NT2/D1 (cell line): ENCODE measurements at regions not wholly inside any gene's neighbourhood (a gene's known extent, or its start where the extent isn't known, plus 50 kb on each side); places are given as distances from the start of the nearest gene placed in this dataset.

Source experiments
- DNase-seq: peaks from one replicate; pipeline ENCODE4 v3.0.0-alpha.2; 2011; ENCODE audit warnings: low read depth, low spot score
- H3K27me3 ChIP-seq: 2 replicates; pipeline ENCODE4 v1.6.0; 2011; ENCODE audit warnings: mild to moderate bottlenecking; ENCODE audit not compliant: insufficient read length, insufficient read depth
- H3K36me3 ChIP-seq: 2 replicates; pipeline ENCODE4 v1.6.1; 2011; ENCODE audit warnings: mild to moderate bottlenecking, low read length, mixed read lengths; ENCODE audit not compliant: insufficient read depth, insufficient read length
- H3K4me1 ChIP-seq: 2 replicates; pipeline ENCODE4 v1.5.1; 2011; ENCODE audit not compliant: insufficient read depth, insufficient read length
- H3K4me3 ChIP-seq: 2 replicates; pipeline ENCODE4 v1.5.1; 2011; ENCODE audit warnings: low read depth; ENCODE audit not compliant: insufficient read length
- H3K9ac ChIP-seq: 2 replicates; pipeline ENCODE4 v1.6.0; 2011; ENCODE audit warnings: low read depth; ENCODE audit not compliant: insufficient read length
- H3K9me3 ChIP-seq: 2 replicates; pipeline ENCODE4 v1.5.1; 2011; ENCODE audit warnings: mild to moderate bottlenecking, low read length; ENCODE audit not compliant: insufficient read depth
- SUZ12 ChIP-seq: IDR thresholded peaks from 2 replicates; pipeline ENCODE4 v1.6.1; 2011; ENCODE audit not compliant: insufficient read length, insufficient read depth; ENCODE audit errors: extremely low read depth
- YY1 ChIP-seq: IDR thresholded peaks from 2 replicates; pipeline ENCODE4 v1.6.1; 2011; ENCODE audit not compliant: insufficient read length, insufficient read depth
- ZNF274 ChIP-seq: IDR thresholded peaks from 2 replicates; pipeline ENCODE4 v1.6.1; 2011; ENCODE audit warnings: mild to moderate bottlenecking, low read depth, low read length

DNA sequence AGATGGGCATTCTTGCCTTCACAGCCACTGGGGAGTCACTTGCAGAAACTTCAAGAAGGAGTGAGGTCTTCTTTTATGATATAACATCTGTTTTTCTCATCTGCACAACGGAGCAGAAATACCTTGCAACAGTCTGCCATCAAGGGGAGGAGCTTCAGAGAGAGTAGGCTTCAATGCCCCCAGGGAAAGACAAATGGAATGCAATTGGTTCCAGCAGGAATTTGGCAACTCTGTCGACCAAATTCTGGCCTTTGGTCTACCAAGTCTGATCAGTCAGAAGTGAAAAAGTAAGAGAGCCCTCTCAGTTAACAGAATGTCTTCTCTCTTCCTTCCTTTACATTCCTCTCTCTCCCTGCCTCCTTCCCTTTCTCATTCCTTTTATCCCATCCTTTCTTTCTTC is 229.3 kb downstream of the IDS start:
- Histone ChIP-seq H3K9me3 (no peaks in the 10 kb centered on the region), H3K9ac (no peak overlapping the region), H3K27me3 (no peaks in the 10 kb centered on the region), H3K4me1 (no peaks in the 10 kb centered on the region), H3K4me3 (no peak overlapping the region), H3K36me3 (no peaks in the 10 kb centered on the region)
- TF ChIP-seq ZNF274: no peak
- no peak for TF ChIP-seq SUZ12
- no peak for TF ChIP-seq YY1
- DNase-seq: no peak

- no peak overlapping the region for H3K4me3 ChIP-seq
- DNase-seq: no peak
- no peaks in the 10 kb centered on the region for H3K27me3 ChIP-seq
- no peaks in the 10 kb centered on the region for H3K36me3 ChIP-seq
- TF ChIP-seq ZNF274 (no peak), YY1 (no peak), SUZ12 (no peak)
- no peaks in the 10 kb centered on the region for H3K4me1 ChIP-seq
- no peak overlapping the region for H3K9ac ChIP-seq
- H3K9me3 ChIP-seq: no peaks in the 10 kb centered on the region
Measured at GRCh38 chrX:149274516-149275105, 230.5 kb downstream of the IDS start.

DNA sequence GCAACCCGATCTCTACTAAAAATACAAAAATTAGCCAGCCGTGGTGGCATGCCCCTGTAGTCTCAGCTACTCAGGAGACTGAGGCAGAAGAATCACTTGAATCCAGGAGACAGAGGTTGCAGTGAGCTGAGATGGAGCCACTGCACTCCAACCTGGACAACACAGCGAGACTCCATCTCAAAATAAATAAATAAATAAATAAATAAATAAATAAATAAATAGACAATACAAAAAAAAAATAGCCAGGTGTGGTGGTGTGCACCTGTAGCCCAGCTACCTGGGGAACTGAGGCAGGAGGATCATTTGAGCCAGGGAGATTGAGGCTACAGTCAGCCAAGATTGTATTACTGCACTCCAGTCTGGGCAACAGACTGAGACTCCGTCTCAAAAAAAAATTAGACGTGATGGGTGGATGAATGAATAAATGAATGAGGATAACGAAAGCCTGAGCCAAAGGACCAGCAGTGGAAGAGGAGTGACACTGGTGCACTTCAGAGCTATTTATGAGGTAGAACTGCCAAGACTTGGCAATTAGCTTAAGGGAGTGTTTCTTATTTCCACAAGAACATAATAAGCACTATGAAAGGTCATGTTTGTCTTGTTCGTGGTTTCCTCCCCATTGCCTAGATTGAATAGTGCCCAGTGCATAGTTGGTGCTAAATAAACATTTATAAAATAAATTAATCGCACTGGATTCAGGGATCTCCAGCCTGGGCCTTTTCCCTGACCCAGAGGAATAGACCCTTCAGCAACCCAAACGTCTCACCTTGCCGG is 232.2 kb downstream of the IDS start:
- no peaks in the 10 kb centered on the region for H3K27me3 ChIP-seq
- TF ChIP-seq YY1 (no peak), SUZ12 (no peak), ZNF274 (no peak)
- no peak overlapping the region for H3K4me3 ChIP-seq
- H3K36me3 ChIP-seq: no peaks in the 10 kb centered on the region
- H3K9ac ChIP-seq: no peak overlapping the region
- DNase-seq: no peak
- H3K9me3 ChIP-seq: no peaks in the 10 kb centered on the region
- H3K4me1 ChIP-seq: no peaks in the 10 kb centered on the region

- H3K4me3 ChIP-seq: no peak overlapping the region
- no peaks in the 10 kb centered on the region for H3K9me3 ChIP-seq
- TF ChIP-seq SUZ12 (no peak), YY1 (no peak), ZNF274 (no peak)
- no peak for DNase-seq
- H3K9ac ChIP-seq: no peak overlapping the region
- no peaks in the 10 kb centered on the region for H3K4me1 ChIP-seq
- H3K27me3 ChIP-seq: no peaks in the 10 kb centered on the region
- no peaks in the 10 kb centered on the region for H3K36me3 ChIP-seq
Measured at GRCh38 chrX:149267878-149268813, 237.0 kb downstream of the IDS start.

DNA sequence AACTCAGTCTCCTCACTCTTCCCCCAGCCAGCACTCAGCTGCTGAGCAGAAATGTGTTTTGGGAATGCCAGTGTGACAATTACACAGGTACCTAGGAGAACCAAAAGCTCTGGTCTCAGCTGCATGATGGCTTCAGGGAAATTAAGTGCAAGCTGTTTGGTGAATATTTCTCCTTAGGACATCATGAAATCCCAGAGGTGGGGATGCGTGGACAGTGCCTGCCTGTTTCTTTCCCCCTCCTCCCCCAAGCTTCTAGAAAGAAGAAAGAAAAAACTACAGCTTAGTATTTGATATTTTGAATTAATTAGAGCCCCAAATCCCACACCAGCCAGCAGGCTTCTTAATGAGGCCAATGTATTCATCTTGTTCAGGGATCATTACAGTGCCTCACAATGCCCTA is 243.0 kb downstream of the IDS start:
- Histone ChIP-seq H3K9me3 (no peaks in the 10 kb centered on the region), H3K9ac (no peak overlapping the region), H3K27me3 (no peaks in the 10 kb centered on the region), H3K36me3 (no peaks in the 10 kb centered on the region), H3K4me1 (no peaks in the 10 kb centered on the region), H3K4me3 (no peak overlapping the region)
- DNase-seq: no peak
- TF ChIP-seq ZNF274 (no peak), YY1 (no peak), SUZ12 (no peak)

GRCh38 chrX:149259241-149259640 is 245.9 kb downstream of the IDS start:
- H3K36me3 ChIP-seq: no peaks in the 10 kb centered on the region
- no peaks in the 10 kb centered on the region for H3K9me3 ChIP-seq
- TF ChIP-seq YY1 (no peak), ZNF274 (no peak), SUZ12 (no peak)
- DNase-seq: no peak
- no peak overlapping the region for H3K4me3 ChIP-seq
- H3K27me3 ChIP-seq: no peaks in the 10 kb centered on the region
- no peaks in the 10 kb centered on the region for H3K4me1 ChIP-seq
- no peak overlapping the region for H3K9ac ChIP-seq

GRCh38 chrX:149255860-149256259 is 249.2 kb downstream of the IDS start:
- no peak for DNase-seq
- Histone ChIP-seq H3K9me3 (no peaks in the 10 kb centered on the region), H3K9ac (no peak overlapping the region), H3K27me3 (no peaks in the 10 kb centered on the region), H3K36me3 (no peaks in the 10 kb centered on the region), H3K4me1 (no peaks in the 10 kb centered on the region), H3K4me3 (no peak overlapping the region)
- no peak for TF ChIP-seq ZNF274
- no peak for TF ChIP-seq YY1
- TF ChIP-seq SUZ12: no peak
